ENCODE measurements at regions not wholly inside any gene's neighbourhood (a gene's known extent, or its start where the extent isn't known, plus 50 kb on each side); places are given as distances from the start of the nearest gene placed in this dataset.

DNA sequence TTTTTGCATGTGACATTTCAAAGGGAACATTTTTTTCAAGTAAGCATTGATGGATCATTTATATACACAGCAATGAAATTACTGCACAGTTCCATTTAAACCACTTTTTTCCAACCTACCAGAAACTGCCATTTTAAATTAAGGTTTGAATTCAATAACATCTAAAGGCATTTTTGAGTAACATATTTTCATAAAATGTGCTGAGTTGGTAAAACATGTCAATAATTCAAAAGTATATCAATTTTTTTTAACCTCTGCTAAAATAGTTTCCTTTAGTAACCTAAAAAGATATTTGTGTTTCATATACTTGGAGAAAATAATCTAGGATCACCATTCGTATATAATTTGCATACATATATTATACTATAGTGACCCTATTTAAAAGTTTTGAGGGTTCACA is 355.1 kb upstream of the KCNMB2 start:
- H3K9ac ChIP-seq (ENCODE audit: low read length) = no peak overlapping the region
- DNase-seq = no peak
- no peaks in the 10 kb centered on the region for H4K20me1 ChIP-seq (ENCODE audit: insufficient read depth, low read length)
- H3K9me3 ChIP-seq (replicated peaks; ENCODE audit: insufficient read depth, low read length) = no peaks in the 10 kb centered on the region
- H3K4me2 ChIP-seq (ENCODE audit: low read depth, low read length) = no peak overlapping the region
- H2AFZ ChIP-seq (ENCODE audit: low read length) = no peak overlapping the region
- no peaks in the 10 kb centered on the region for H3K4me1 ChIP-seq (ENCODE audit: low read length)
- H3K4me3 ChIP-seq (ENCODE audit: low read length) = no peak overlapping the region
- H3K36me3 ChIP-seq (replicated peaks; ENCODE audit: insufficient read depth, low read length) = no peaks in the 10 kb centered on the region
- H3K9me2 ChIP-seq (replicated peaks; ENCODE audit: insufficient read depth, low read length) = no peaks in the 10 kb centered on the region
- no peaks in the 10 kb centered on the region for H3K79me2 ChIP-seq (ENCODE audit: low read length)
- TF ChIP-seq EZH2phosphoT487 (IDR thresholded peaks at IDR 0.05; ENCODE audit: low read length) (no peak), EZH2 (optimal IDR thresholded peaks at IDR 0.05; ENCODE audit: low read depth, low read length) (no peak)
- TF ChIP-seq, protein P1, sequence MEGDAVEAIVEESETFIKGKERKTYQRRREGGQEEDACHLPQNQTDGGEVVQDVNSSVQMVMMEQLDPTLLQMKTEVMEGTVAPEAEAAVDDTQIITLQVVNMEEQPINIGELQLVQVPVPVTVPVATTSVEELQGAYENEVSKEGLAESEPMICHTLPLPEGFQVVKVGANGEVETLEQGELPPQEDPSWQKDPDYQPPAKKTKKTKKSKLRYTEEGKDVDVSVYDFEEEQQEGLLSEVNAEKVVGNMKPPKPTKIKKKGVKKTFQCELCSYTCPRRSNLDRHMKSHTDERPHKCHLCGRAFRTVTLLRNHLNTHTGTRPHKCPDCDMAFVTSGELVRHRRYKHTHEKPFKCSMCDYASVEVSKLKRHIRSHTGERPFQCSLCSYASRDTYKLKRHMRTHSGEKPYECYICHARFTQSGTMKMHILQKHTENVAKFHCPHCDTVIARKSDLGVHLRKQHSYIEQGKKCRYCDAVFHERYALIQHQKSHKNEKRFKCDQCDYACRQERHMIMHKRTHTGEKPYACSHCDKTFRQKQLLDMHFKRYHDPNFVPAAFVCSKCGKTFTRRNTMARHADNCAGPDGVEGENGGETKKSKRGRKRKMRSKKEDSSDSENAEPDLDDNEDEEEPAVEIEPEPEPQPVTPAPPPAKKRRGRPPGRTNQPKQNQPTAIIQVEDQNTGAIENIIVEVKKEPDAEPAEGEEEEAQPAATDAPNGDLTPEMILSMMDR (IDR thresholded peaks at IDR 0.05; ENCODE audit: low read length) = no peak
- H3F3A ChIP-seq (ENCODE audit: insufficient read depth, low read length) = no peaks in the 10 kb centered on the region
- H3K27me3 ChIP-seq (replicated peaks; ENCODE audit: insufficient read depth, low read length) = no peaks in the 10 kb centered on the region
- no peak overlapping the region for H3K27ac ChIP-seq (ENCODE audit: low read length)

DNA sequence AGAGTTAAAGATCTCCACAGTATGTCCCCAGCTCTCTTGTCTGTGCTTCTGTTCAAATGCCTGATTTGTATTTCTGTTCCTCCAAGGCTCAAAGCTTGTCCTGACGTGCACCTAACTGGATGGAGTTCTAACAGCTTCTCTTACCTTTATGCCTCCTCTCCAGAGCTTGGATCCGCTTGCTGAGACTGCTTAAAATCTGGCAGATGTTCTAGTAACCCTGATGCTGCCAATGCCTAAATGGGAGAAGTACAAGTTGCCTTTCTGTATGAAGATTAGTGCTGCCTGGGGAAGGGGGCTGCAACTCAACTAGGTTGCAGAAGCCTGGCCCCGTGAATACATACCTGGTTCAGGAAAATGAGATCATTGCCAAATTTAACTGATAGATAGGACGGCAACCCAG is 354.5 kb upstream of the KCNMB2 start:
- Histone ChIP-seq H3K4me3 (ENCODE audit: low read length) (no peak overlapping the region), H3K79me2 (ENCODE audit: low read length) (no peaks in the 10 kb centered on the region), H3K9ac (ENCODE audit: low read length) (no peak overlapping the region), H3F3A (ENCODE audit: insufficient read depth, low read length) (no peaks in the 10 kb centered on the region), H4K20me1 (ENCODE audit: insufficient read depth, low read length) (no peaks in the 10 kb centered on the region), H3K27me3 (replicated peaks; ENCODE audit: insufficient read depth, low read length) (no peaks in the 10 kb centered on the region), H3K27ac (ENCODE audit: low read length) (no peak overlapping the region), H3K4me1 (ENCODE audit: low read length) (no peaks in the 10 kb centered on the region), H3K9me2 (replicated peaks; ENCODE audit: insufficient read depth, low read length) (no peaks in the 10 kb centered on the region), H3K4me2 (ENCODE audit: low read depth, low read length) (no peak overlapping the region), H2AFZ (ENCODE audit: low read length) (no peak overlapping the region), H3K9me3 (replicated peaks; ENCODE audit: insufficient read depth, low read length) (no peaks in the 10 kb centered on the region), H3K36me3 (replicated peaks; ENCODE audit: insufficient read depth, low read length) (no peaks in the 10 kb centered on the region)
- no peak for TF ChIP-seq EZH2phosphoT487 (IDR thresholded peaks at IDR 0.05; ENCODE audit: low read length)
- TF ChIP-seq, protein P1 (IDR thresholded peaks at IDR 0.05; ENCODE audit: low read length) = no peak
- TF ChIP-seq EZH2 (optimal IDR thresholded peaks at IDR 0.05; ENCODE audit: low read depth, low read length) = no peak
- no peak for DNase-seq

DNA sequence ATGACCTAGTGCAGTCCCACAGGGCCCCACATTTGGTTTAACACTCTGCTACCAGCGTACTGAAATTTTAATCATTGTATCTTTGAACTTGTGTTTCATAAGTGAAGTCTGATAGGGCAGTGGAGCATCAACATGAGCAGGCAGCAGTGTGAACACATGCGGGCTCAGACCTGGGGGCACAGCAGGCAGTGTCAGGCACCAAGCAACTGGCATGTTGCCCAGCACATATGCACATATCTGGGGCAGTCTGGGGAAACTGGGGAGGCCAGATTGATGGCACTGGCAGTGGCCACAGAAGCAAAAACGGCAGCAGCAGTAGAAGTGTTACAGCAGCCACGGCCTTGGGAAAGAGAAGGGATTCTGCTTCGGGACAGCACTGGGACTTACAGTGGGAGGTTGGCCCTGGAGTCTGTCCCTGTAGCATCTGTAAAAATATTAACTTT is 353.9 kb upstream of the KCNMB2 start:
- H3K36me3 ChIP-seq (replicated peaks; ENCODE audit: insufficient read depth, low read length) = no peaks in the 10 kb centered on the region
- no peaks in the 10 kb centered on the region for H3K27me3 ChIP-seq (replicated peaks; ENCODE audit: insufficient read depth, low read length)
- no peak for DNase-seq
- TF ChIP-seq EZH2phosphoT487 (IDR thresholded peaks at IDR 0.05; ENCODE audit: low read length) (no peak), EZH2 (optimal IDR thresholded peaks at IDR 0.05; ENCODE audit: low read depth, low read length) (no peak)
- TF ChIP-seq, protein P1 (IDR thresholded peaks at IDR 0.05; ENCODE audit: low read length) = no peak
- H3K9me2 ChIP-seq (replicated peaks; ENCODE audit: insufficient read depth, low read length) = no peaks in the 10 kb centered on the region
- no peak overlapping the region for H3K9ac ChIP-seq (ENCODE audit: low read length)
- no peak overlapping the region for H3K27ac ChIP-seq (ENCODE audit: low read length)
- H3F3A ChIP-seq (ENCODE audit: insufficient read depth, low read length) = no peaks in the 10 kb centered on the region
- H3K4me2 ChIP-seq (ENCODE audit: low read depth, low read length) = no peak overlapping the region
- no peak overlapping the region for H3K4me3 ChIP-seq (ENCODE audit: low read length)
- no peak overlapping the region for H2AFZ ChIP-seq (ENCODE audit: low read length)
- no peaks in the 10 kb centered on the region for H3K79me2 ChIP-seq (ENCODE audit: low read length)
- H4K20me1 ChIP-seq (ENCODE audit: insufficient read depth, low read length) = no peaks in the 10 kb centered on the region
- H3K4me1 ChIP-seq (ENCODE audit: low read length) = no peaks in the 10 kb centered on the region
- H3K9me3 ChIP-seq (replicated peaks; ENCODE audit: insufficient read depth, low read length) = no peaks in the 10 kb centered on the region

All from MM.1S (cell line).